ENCODE measurements at regions not wholly inside any gene's neighbourhood (a gene's known extent, or its start where the extent isn't known, plus 50 kb on each side); places are given as distances from the start of the nearest gene placed in this dataset.

GRCh38 chr5:73339051-73339575 lies 109.5 kb downstream of the FOXD1 start:
- peak; percentile 35 for DNase-seq

DNA sequence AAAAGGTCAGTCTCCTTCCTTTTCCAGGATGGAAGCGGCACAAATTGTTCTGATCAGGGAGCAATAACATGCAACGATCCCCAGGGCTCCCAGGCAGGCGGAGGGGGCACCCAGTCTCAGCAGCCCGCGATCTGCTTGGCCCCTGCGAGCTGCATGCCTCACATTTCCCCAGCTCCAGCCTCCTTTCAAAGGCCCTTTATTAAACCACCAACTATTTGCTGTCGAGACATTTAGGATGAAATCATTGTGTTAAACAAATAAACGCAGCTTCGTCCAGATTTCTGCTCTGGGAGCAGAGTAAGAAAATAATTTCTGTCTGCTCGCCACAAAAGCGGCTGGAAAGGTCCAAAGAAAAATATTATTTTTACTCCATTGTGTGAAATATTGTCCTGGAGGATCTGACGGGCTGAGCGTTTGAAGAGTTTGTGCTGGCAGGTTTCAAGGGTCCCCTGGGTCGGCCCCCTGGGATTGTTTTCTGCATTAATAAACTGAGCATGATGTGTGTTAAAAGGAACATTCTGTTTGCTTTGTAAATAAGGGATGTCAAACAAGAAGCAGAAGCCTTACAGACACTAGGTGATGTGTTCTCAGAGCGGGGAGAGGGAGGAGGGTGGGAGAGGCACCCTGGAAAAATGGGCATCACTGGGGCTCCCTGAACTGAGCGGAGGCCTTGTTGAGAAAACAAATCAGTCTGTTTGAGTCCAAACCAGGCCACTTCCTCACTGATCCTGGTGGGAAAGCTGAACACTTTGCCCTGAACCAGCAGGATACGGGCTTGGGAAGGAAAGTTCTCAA lies 110.1 kb downstream of the FOXD1 start:
- peak; percentile 94 for DNase-seq

- DNase-seq, result no peak
Measured at GRCh38 chr5:73337586-73338255, 110.9 kb downstream of the FOXD1 start.

- no peak for DNase-seq
Measured at GRCh38 chr5:73336366-73336765, 112.2 kb downstream of the FOXD1 start.

DNA sequence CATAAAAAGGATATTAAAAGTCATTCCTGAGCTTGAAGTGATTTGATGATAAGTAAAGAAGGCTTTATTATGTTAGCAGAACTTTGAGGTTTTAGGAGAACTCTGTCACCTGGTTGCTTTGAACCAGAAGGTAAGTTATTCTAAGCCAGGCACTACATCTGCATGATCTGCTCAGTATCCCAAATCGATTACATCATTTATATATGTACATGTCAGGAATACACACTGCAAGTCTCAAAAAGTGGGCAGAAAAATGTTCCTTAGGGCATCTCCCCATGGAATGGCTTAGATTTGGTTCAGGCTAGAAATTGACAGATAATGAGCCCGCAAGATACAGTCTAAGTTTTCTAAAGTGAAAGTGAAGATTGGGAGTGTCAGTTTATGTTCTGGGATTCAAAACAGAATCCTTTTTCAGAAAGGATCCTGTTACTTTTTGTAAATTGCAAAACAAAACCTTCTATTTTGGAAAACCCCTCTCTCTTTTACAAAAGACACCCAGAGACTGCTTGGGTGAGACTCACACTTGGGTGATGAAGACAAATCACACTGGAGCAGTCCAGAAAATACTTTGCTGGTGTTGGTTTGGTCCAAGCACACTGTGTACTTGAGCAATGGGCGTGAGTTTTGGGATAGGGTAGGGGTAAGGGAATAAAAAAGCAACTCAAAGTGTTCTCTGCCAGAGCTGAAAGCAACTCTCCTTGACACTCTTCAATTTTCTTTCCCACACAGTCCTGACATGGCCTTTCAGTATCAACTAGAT lies 114.5 kb downstream of the FOXD1 start:
- DNase-seq, result no peak

- no peak for DNase-seq
Measured at GRCh38 chr5:73330613-73331012, 118.0 kb downstream of the FOXD1 start.

GRCh38 chr5:73328640-73329039 lies 119.9 kb downstream of the FOXD1 start:
- no peak for DNase-seq

- DNase-seq, result peak; percentile 67
Measured at GRCh38 chr5:73327908-73328455, 120.6 kb downstream of the FOXD1 start.

GRCh38 chr5:73325546-73325945 lies 123.0 kb downstream of the FOXD1 start:
- peak; percentile 31 for DNase-seq

GRCh38 chr5:73323466-73323865 lies 125.1 kb downstream of the FOXD1 start:
- no peak for DNase-seq

DNA sequence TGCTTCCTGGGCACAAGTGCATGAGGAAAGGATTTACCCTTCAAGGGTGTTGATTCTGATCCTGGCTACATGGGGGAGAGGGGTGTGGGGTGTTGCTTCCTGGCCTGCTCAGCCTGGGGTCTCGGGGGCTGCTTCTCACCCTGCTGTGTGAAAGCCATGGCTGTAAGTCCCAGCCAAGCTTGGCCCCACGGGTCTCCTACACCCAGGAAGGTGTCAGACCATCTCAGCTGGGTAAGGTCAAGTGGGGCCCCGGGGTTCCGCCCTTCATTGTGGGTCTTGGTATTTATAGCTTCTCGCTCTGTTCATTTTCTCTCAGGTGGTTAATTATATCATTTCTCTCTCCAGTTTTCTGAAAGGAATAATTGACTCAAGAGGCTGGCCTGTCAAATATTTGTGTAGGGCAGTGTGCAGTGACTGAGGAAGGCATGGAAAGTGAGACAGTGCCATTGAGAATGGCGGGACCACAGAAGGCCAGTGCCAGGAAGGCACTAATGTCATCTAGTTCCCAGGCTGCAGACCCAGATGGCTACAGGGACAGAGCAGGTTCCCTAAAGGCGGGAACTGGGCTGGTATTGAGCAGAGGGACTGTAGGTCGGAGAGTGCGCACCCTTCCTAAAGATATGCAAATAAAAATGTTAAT lies 126.0 kb downstream of the FOXD1 start:
- no peak for DNase-seq

DNA sequence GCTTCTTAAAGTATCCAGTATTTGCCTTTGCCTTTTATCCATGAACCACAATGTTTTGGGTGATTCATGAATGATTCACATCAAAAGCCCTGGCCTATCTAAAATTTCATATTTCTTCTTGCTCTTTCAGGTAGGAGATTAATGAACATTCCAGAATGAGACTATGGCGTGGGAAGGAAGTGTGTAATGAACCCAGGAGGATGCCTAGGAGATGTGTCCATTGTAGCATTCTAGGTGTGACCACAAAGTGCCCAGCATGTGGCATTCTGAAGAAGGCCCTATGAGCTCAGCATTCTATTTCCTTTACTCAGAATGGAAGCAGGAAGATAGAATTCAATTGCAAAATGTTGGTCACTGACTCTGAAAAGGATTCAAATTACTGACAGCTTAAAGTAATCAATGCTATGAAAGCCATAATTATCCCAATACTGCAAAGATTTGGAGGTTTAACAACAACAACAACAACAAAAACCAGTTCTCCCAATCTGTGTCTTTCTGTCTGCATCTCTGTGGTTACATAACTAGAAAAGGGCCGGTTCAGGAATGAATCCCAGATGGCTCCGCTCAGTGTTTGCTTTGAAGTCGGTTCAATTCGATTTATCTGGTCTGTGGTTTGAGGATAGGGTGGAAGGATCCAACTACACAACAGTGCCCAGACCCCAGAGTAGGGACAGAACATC lies 126.7 kb downstream of the FOXD1 start:
- peak; percentile 95 for DNase-seq

GRCh38 chr5:73319036-73319435 lies 129.5 kb downstream of the FOXD1 start:
- no peak for DNase-seq

- peak; percentile 72 for DNase-seq
Measured at GRCh38 chr5:73318308-73318719, 130.3 kb downstream of the FOXD1 start.

DNA sequence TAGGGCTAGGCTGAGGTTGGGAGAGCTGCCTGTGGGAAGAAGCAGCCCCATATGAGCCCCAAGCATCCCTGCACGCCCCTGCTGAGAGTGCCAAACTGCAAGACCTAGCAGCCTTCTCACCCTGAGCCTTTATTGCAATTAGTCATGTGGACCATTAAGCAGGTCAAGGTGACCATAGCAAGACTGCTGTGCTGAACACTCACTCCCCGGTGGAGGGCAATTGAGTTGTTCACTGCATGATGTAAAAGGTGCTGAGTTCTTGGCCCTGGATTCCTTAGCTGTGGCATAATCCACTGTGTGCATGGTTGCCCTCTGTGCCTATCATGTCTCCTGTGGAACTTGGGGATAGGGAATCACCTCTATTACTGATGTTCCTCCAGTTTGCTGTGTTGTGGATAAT lies 131.1 kb downstream of the FOXD1 start:
- no peak for DNase-seq

DNA sequence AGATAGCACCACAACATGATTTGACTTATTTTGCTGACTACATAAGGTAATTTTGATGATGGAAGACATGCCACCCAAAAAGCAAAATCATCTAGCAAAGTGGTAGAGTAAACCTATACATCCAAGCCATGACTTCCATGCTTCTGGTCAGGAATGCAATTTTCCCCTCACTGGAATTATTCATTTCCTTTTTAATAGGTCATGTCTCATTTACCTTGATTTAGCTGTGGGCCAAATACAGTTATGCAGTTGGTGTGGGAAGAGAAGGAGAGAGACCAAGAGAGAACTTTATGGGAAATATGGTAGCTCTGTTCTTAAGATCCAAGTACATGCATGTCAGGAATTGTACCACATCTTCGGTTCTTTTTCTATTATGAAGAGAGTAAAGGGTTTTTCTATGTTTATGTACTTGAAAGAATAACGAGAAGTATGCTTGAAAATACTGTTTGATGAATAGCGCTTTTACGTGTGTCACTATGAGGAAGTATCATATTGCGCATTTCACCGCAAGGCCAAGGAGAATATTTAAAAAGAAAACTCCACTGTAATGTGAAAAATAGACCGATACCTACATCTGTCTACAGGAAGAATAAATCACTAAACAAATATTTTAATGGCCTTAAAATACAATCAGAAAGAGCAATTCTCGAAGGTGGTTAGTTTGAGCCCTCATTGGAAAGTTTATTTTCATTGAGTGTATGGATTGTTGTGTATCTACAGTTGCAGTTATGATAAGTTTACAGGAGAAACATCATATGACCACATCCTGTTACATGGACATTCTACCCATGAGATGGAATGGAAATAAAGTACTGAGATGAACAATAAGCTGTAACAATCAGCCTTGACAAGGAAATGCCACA lies 134.0 kb downstream of the FOXD1 start:
- DNase-seq, result no peak

- DNase-seq, result peak; percentile 64
Measured at GRCh38 chr5:73312872-73313510, 135.6 kb downstream of the FOXD1 start.

DNA sequence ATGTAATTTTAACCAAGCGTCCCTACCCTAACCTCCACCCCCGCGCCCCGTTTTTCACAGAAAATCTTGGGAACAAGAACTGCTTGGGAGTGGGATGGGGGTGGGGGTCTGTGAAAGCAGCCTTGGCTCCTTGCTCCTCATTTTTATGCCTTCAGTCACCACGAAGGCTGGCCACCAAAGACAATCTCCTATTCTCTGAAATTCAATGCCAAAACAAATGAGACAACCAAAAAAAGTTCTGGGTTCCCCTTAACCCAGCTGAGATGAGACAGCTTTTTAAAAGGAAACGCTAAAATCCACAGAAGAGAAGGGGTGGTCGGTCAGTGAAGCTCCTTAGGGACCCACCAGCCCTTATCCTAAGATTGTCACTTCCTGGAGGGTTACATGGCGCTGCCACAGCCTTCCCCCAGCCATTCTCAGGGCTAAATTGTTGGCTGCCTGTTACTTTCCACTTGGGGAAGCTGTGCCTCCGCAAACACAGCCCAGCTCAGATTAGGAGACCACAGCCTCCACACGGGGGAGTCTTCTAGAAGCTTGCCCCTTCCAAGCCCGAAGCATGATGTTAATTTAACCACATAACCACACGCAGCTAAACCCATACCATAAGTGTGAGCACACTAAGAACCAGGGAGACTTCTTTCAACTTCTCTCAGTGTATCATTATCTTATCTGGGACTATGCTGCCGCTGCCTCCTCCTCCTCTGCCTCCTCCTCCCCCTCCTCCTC lies 136.3 kb downstream of the FOXD1 start:
- DNase-seq, result peak; percentile 99
